ENCODE measurements at regions not wholly inside any gene's neighbourhood (a gene's known extent, or its start where the extent isn't known, plus 50 kb on each side); places are given as distances from the start of the nearest gene placed in this dataset.

GRCh38 chr6:4513561-4513960 is 262.6 kb upstream of the CDYL start:
- Histone ChIP-seq H2AFZ (ENCODE audit: low read depth, low read length) (no peak overlapping the region), H3F3A (ENCODE audit: insufficient read depth, low read length, poor library complexity, severe bottlenecking) (no peaks in the 10 kb centered on the region), H3K36me3 (ENCODE audit: insufficient read depth, low read length) (no peaks in the 10 kb centered on the region), H3K27ac (ENCODE audit: low read length) (no peak overlapping the region), H3K9me2 (ENCODE audit: insufficient read depth, low read length) (no peaks in the 10 kb centered on the region), H3K9ac (ENCODE audit: low read length) (no peak overlapping the region), H3K9me3 (ENCODE audit: low read length) (no peaks in the 10 kb centered on the region), H3K27me3 (ENCODE audit: insufficient read depth, low read depth, low read length) (no peaks in the 10 kb centered on the region), H3K4me2 (ENCODE audit: low read length) (no peak overlapping the region), H3K4me3 (ENCODE audit: low read length) (no peak overlapping the region), H3K79me2 (replicated peaks; ENCODE audit: insufficient read depth, low read length) (no peaks in the 10 kb centered on the region), H4K20me1 (ENCODE audit: insufficient read depth) (no peaks in the 10 kb centered on the region)
- TF ChIP-seq CTCF (IDR thresholded peaks at IDR 0.05; ENCODE audit: poor library complexity, severe bottlenecking) (no peak), POLR2AphosphoS5 (IDR thresholded peaks at IDR 0.05) (no peak), EP300 (conservative IDR thresholded peaks at IDR 0.05; ENCODE audit: poor library complexity, severe bottlenecking) (no peak), REST (IDR thresholded peaks at IDR 0.05; ENCODE audit: borderline replicate concordance) (no peak), TAF1 (IDR thresholded peaks at IDR 0.05; ENCODE audit: low read depth) (no peak), MXI1 (conservative IDR thresholded peaks at IDR 0.05; ENCODE audit: poor library complexity, severe bottlenecking) (no peak), RAD21 (conservative IDR thresholded peaks at IDR 0.05) (no peak), SMC3 (conservative IDR thresholded peaks at IDR 0.05; ENCODE audit: poor library complexity) (no peak), EZH2 (IDR thresholded peaks at IDR 0.05; ENCODE audit: borderline replicate concordance, insufficient read depth, low read length, poor library complexity, severe bottlenecking) (no peak)

- no peak overlapping the region for H2AFZ ChIP-seq (ENCODE audit: low read depth, low read length)
- H3K27me3 ChIP-seq (ENCODE audit: insufficient read depth, low read depth, low read length), result no peaks in the 10 kb centered on the region
- H3K4me2 ChIP-seq (ENCODE audit: low read length), result no peak overlapping the region
- H3K9me2 ChIP-seq (ENCODE audit: insufficient read depth, low read length), result no peaks in the 10 kb centered on the region
- H3K9ac ChIP-seq (ENCODE audit: low read length), result no peak overlapping the region
- TF ChIP-seq CTCF (IDR thresholded peaks at IDR 0.05; ENCODE audit: poor library complexity, severe bottlenecking), result no peak
- TF ChIP-seq RAD21 (conservative IDR thresholded peaks at IDR 0.05), result no peak
- TF ChIP-seq SMC3 (conservative IDR thresholded peaks at IDR 0.05; ENCODE audit: poor library complexity), result no peak
- TF ChIP-seq POLR2AphosphoS5 (IDR thresholded peaks at IDR 0.05), result no peak
- no peak for TF ChIP-seq MXI1 (conservative IDR thresholded peaks at IDR 0.05; ENCODE audit: poor library complexity, severe bottlenecking)
- TF ChIP-seq REST (IDR thresholded peaks at IDR 0.05; ENCODE audit: borderline replicate concordance), result no peak
- no peak for TF ChIP-seq EP300 (conservative IDR thresholded peaks at IDR 0.05; ENCODE audit: poor library complexity, severe bottlenecking)
- no peak for TF ChIP-seq EZH2 (IDR thresholded peaks at IDR 0.05; ENCODE audit: borderline replicate concordance, insufficient read depth, low read length, poor library complexity, severe bottlenecking)
- no peak for TF ChIP-seq TAF1 (IDR thresholded peaks at IDR 0.05; ENCODE audit: low read depth)
- no peak overlapping the region for H3K27ac ChIP-seq (ENCODE audit: low read length)
- no peaks in the 10 kb centered on the region for H3K9me3 ChIP-seq (ENCODE audit: low read length)
- H3K79me2 ChIP-seq (replicated peaks; ENCODE audit: insufficient read depth, low read length), result no peaks in the 10 kb centered on the region
- H3K4me3 ChIP-seq (ENCODE audit: low read length), result no peak overlapping the region
- H3K36me3 ChIP-seq (ENCODE audit: insufficient read depth, low read length), result no peaks in the 10 kb centered on the region
- H4K20me1 ChIP-seq (ENCODE audit: insufficient read depth), result no peaks in the 10 kb centered on the region
- no peaks in the 10 kb centered on the region for H3F3A ChIP-seq (ENCODE audit: insufficient read depth, low read length, poor library complexity, severe bottlenecking)
These were observed 264.1 kb upstream of the CDYL start for GRCh38 chr6:4512051-4512471.
